Activated naive CD4-positive, alpha-beta T cell treated with anti-CD3 and anti-CD28 coated beads, Interleukin-2, amount 10 ng/mL, durations not matched to agents 7 days and 5 days (primary cell): ENCODE measurements at regions not wholly inside any gene's neighbourhood (a gene's known extent, or its start where the extent isn't known, plus 50 kb on each side); places are given as distances from the start of the nearest gene placed in this dataset.

Experiments used
- CTCF ChIA-PET: fragments of 350-600 bp; sonication (Branson Sonifier 250); formaldehyde crosslinking; loops from one replicate; lab custom pipeline; 2021; ENCODE audit warnings: antibody characterized with exemption; lab: Charles Lee
- DNase-seq: peaks from one replicate; pipeline ENCODE4 v3.0.0-alpha.2; 2020
- H3K27ac Mint-ChIP-seq: one replicate; pipeline ENCODE4 v1.8.0; 2021; ENCODE audit warnings: mild to moderate bottlenecking, moderate library complexity, mixed read lengths
- H3K27me3 Mint-ChIP-seq: one replicate; pipeline ENCODE4 v1.8.0; 2021; ENCODE audit warnings: mild to moderate bottlenecking, mixed read lengths
- H3K36me3 Mint-ChIP-seq: one replicate; pipeline ENCODE4 v1.8.0; 2021; ENCODE audit warnings: mixed read lengths
- H3K4me1 Mint-ChIP-seq: one replicate; pipeline ENCODE4 v1.8.0; 2021; ENCODE audit warnings: mixed read lengths
- H3K4me3 Mint-ChIP-seq: one replicate; pipeline ENCODE4 v1.8.0; 2021; ENCODE audit warnings: mild to moderate bottlenecking, moderate library complexity, mixed read lengths
- H3K9me3 Mint-ChIP-seq: one replicate; pipeline ENCODE4 v1.8.0; 2021; ENCODE audit warnings: mixed read lengths

GRCh38 chr2:186294248-186294888 is 191.7 kb upstream of the ZC3H15 start:
- CTCF ChIA-PET, result no interaction called here

GRCh38 chr2:186299610-186300009 is 186.4 kb upstream of the ZC3H15 start:
- CTCF ChIA-PET, result no interaction called here
- H3K4me1 Mint-ChIP-seq, result no peaks in the 10 kb centered on the region
- H3K36me3 Mint-ChIP-seq, result no peaks in the 10 kb centered on the region
- no peaks in the 10 kb centered on the region for H3K27me3 Mint-ChIP-seq
- no peak overlapping the region for H3K27ac Mint-ChIP-seq
- H3K4me3 Mint-ChIP-seq, result no peak overlapping the region
- DNase-seq, result no peak
- no peaks in the 10 kb centered on the region for H3K9me3 Mint-ChIP-seq

More at GRCh38 chr2:186294248-186294888, 191.7 kb upstream of the ZC3H15 start:
- no peaks in the 10 kb centered on the region for H3K27me3 Mint-ChIP-seq
- no peak overlapping the region for H3K27ac Mint-ChIP-seq
- no peaks in the 10 kb centered on the region for H3K36me3 Mint-ChIP-seq
- DNase-seq, result no peak
- H3K4me3 Mint-ChIP-seq, result no peak overlapping the region
- no peaks in the 10 kb centered on the region for H3K9me3 Mint-ChIP-seq
- no peaks in the 10 kb centered on the region for H3K4me1 Mint-ChIP-seq

- CTCF ChIA-PET, result interaction anchor here (0.6 kb wide), 1 partner anchor 42 kb away, joined by 3 read pairs; no protein-coding TSS in a partner anchor
- H3K27me3 Mint-ChIP-seq, result no peaks in the 10 kb centered on the region
- no peaks in the 10 kb centered on the region for H3K36me3 Mint-ChIP-seq
- DNase-seq, result no peak
- no peaks in the 10 kb centered on the region for H3K9me3 Mint-ChIP-seq
- H3K4me3 Mint-ChIP-seq, result no peak overlapping the region
- no peaks in the 10 kb centered on the region for H3K4me1 Mint-ChIP-seq
- H3K27ac Mint-ChIP-seq, result no peak overlapping the region
Observed at GRCh38 chr2:186302263-186302662, 183.8 kb upstream of the ZC3H15 start.

- Mint-ChIP-seq H3K9me3 (no peaks in the 10 kb centered on the region), H3K36me3 (no peaks in the 10 kb centered on the region), H3K27ac (no peak overlapping the region)
Observed at GRCh38 chr2:186303091-186303490, 183.0 kb upstream of the ZC3H15 start.

GRCh38 chr2:186304064-186304463 is 182.0 kb upstream of the ZC3H15 start:
- no peak overlapping the region for H3K4me3 Mint-ChIP-seq
- CTCF ChIA-PET, result no interaction called here

More at GRCh38 chr2:186303091-186303490, 183.0 kb upstream of the ZC3H15 start:
- Mint-ChIP-seq H3K4me1 (no peaks in the 10 kb centered on the region), H3K4me3 (no peak overlapping the region), H3K27me3 (no peaks in the 10 kb centered on the region)
- CTCF ChIA-PET, result no interaction called here
- no peak for DNase-seq

GRCh38 chr2:186306754-186307153 is 179.3 kb upstream of the ZC3H15 start:
- Mint-ChIP-seq H3K9me3 (peaks cover 5% of the 10 kb centered on the region), H3K36me3 (no peaks in the 10 kb centered on the region), H3K27me3 (no peaks in the 10 kb centered on the region), H3K27ac (no peak overlapping the region), H3K4me1 (no peaks in the 10 kb centered on the region), H3K4me3 (no peak overlapping the region)
- DNase-seq, result no peak
- CTCF ChIA-PET, result no interaction called here

More at GRCh38 chr2:186304064-186304463, 182.0 kb upstream of the ZC3H15 start:
- H3K4me1 Mint-ChIP-seq, result no peaks in the 10 kb centered on the region
- H3K9me3 Mint-ChIP-seq, result no peaks in the 10 kb centered on the region
- no peak for DNase-seq
- H3K36me3 Mint-ChIP-seq, result no peaks in the 10 kb centered on the region
- H3K27me3 Mint-ChIP-seq, result no peaks in the 10 kb centered on the region
- H3K27ac Mint-ChIP-seq, result no peak overlapping the region

GRCh38 chr2:186307871-186308270 is 178.2 kb upstream of the ZC3H15 start:
- no peaks in the 10 kb centered on the region for H3K36me3 Mint-ChIP-seq
- no peaks in the 10 kb centered on the region for H3K27me3 Mint-ChIP-seq
- CTCF ChIA-PET, result interaction anchor here (0.6 kb wide), 1 partner anchor 337 kb away, joined by 4 read pairs; no protein-coding TSS in a partner anchor
- peaks cover 11% of the 10 kb centered on the region for H3K9me3 Mint-ChIP-seq
- no peak overlapping the region for H3K27ac Mint-ChIP-seq
- DNase-seq, result no peak
- no peak overlapping the region for H3K4me3 Mint-ChIP-seq
- H3K4me1 Mint-ChIP-seq, result no peaks in the 10 kb centered on the region

- no peaks in the 10 kb centered on the region for H3K27me3 Mint-ChIP-seq
- peaks cover 12% of the 10 kb centered on the region for H3K9me3 Mint-ChIP-seq
- no peak overlapping the region for H3K4me3 Mint-ChIP-seq
- H3K4me1 Mint-ChIP-seq, result no peaks in the 10 kb centered on the region
- H3K27ac Mint-ChIP-seq, result no peak overlapping the region
- CTCF ChIA-PET, result no interaction called here
- no peak for DNase-seq
- no peaks in the 10 kb centered on the region for H3K36me3 Mint-ChIP-seq
Observed at GRCh38 chr2:186308347-186308746, 177.7 kb upstream of the ZC3H15 start.

- no peak overlapping the region for H3K27ac Mint-ChIP-seq
- no peaks in the 10 kb centered on the region for H3K36me3 Mint-ChIP-seq
- H3K4me1 Mint-ChIP-seq, result no peaks in the 10 kb centered on the region
- no peak for DNase-seq
- CTCF ChIA-PET, result no interaction called here
- no peak overlapping the region for H3K4me3 Mint-ChIP-seq
- H3K27me3 Mint-ChIP-seq, result no peaks in the 10 kb centered on the region
- peaks cover 16% of the 10 kb centered on the region for H3K9me3 Mint-ChIP-seq
Observed at GRCh38 chr2:186309901-186310300, 176.2 kb upstream of the ZC3H15 start.

- no peak overlapping the region for H3K4me3 Mint-ChIP-seq
- CTCF ChIA-PET, result no interaction called here
- peaks cover 1% of the 10 kb centered on the region for H3K36me3 Mint-ChIP-seq
- no peaks in the 10 kb centered on the region for H3K27me3 Mint-ChIP-seq
- no peaks in the 10 kb centered on the region for H3K4me1 Mint-ChIP-seq
- no peak overlapping the region for H3K27ac Mint-ChIP-seq
- H3K9me3 Mint-ChIP-seq, result peaks cover 16% of the 10 kb centered on the region
- no peak for DNase-seq
Observed at GRCh38 chr2:186319105-186319504, 167.0 kb upstream of the ZC3H15 start.

- no peak overlapping the region for H3K27ac Mint-ChIP-seq
- no peak for DNase-seq
- peaks cover 3% of the 10 kb centered on the region for H3K9me3 Mint-ChIP-seq
- CTCF ChIA-PET, result no interaction called here
- no peaks in the 10 kb centered on the region for H3K36me3 Mint-ChIP-seq
- H3K27me3 Mint-ChIP-seq, result no peaks in the 10 kb centered on the region
- no peaks in the 10 kb centered on the region for H3K4me1 Mint-ChIP-seq
- H3K4me3 Mint-ChIP-seq, result no peak overlapping the region
Observed at GRCh38 chr2:186325827-186326535, 160.1 kb upstream of the ZC3H15 start.

GRCh38 chr2:186327251-186327868 is 158.7 kb upstream of the ZC3H15 start:
- Mint-ChIP-seq H3K4me1 (no peaks in the 10 kb centered on the region), H3K9me3 (no peaks in the 10 kb centered on the region), H3K36me3 (no peaks in the 10 kb centered on the region), H3K27ac (no peak overlapping the region), H3K4me3 (no peak overlapping the region), H3K27me3 (no peaks in the 10 kb centered on the region)
- DNase-seq, result no peak
- CTCF ChIA-PET, result no interaction called here

- H3K4me1 Mint-ChIP-seq, result no peaks in the 10 kb centered on the region
- no peaks in the 10 kb centered on the region for H3K27me3 Mint-ChIP-seq
- H3K36me3 Mint-ChIP-seq, result no peaks in the 10 kb centered on the region
- no peaks in the 10 kb centered on the region for H3K9me3 Mint-ChIP-seq
- DNase-seq, result no peak
- H3K27ac Mint-ChIP-seq, result no peak overlapping the region
- CTCF ChIA-PET, result no interaction called here
- no peak overlapping the region for H3K4me3 Mint-ChIP-seq
Observed at GRCh38 chr2:186328838-186329237, 157.2 kb upstream of the ZC3H15 start.

- Mint-ChIP-seq H3K36me3 (no peaks in the 10 kb centered on the region), H3K27me3 (no peaks in the 10 kb centered on the region), H3K4me1 (no peaks in the 10 kb centered on the region), H3K27ac (no peak overlapping the region), H3K4me3 (no peak overlapping the region), H3K9me3 (no peaks in the 10 kb centered on the region)
- CTCF ChIA-PET, result no interaction called here
- no peak for DNase-seq
Observed at GRCh38 chr2:186330050-186330449, 156.0 kb upstream of the ZC3H15 start.

- Mint-ChIP-seq H3K27me3 (no peaks in the 10 kb centered on the region), H3K4me3 (no peak overlapping the region), H3K4me1 (no peaks in the 10 kb centered on the region), H3K36me3 (no peaks in the 10 kb centered on the region), H3K9me3 (no peaks in the 10 kb centered on the region), H3K27ac (no peak overlapping the region)
- DNase-seq, result no peak
- CTCF ChIA-PET, result no interaction called here
Observed at GRCh38 chr2:186339716-186340115, 146.3 kb upstream of the ZC3H15 start.
